H1 (cell line): ENCODE measurements at regions not wholly inside any gene's neighbourhood (a gene's known extent, or its start where the extent isn't known, plus 50 kb on each side); places are given as distances from the start of the nearest gene placed in this dataset.

Experiments used
- CTCF ChIA-PET: fragments of 300-600 bp; sonication (Branson Sonifier 250); formaldehyde crosslinking; loops from one replicate; lab custom pipeline; 2021; ENCODE audit not compliant: partially characterized antibody; lab: Charles Lee
- POLR2A ChIA-PET: fragments of 300-600 bp; sonication (Branson Sonifier 250); formaldehyde crosslinking; loops from one replicate; lab custom pipeline; 2021; ENCODE audit warnings: inconsistent platforms; ENCODE audit not compliant: partially characterized antibody; lab: Charles Lee
- DNase-seq, 2 experiments: peaks; one replicate each; pipeline versions ENCODE4 v3.0.0 to v3.0.0-alpha.2; 2010 to 2022; ENCODE audit warnings: low spot score in 2 of 2, low read depth in 1 of 2, mixed read lengths in 1 of 2
- FAIRE-seq: peaks from 2 replicates; lab custom pipeline; 2011; peaks lifted over from hg19 to GRCh38; lab: Jason Lieb, UNC
- H2AFZ ChIP-seq: 2 replicates; pipeline ENCODE4 v1.8.1; 2012; ENCODE audit warnings: low read length, inconsistent platforms
- H2AK5ac ChIP-seq: 2 replicates; pipeline ENCODE4 v1.6.1; 2013; ENCODE audit warnings: low read depth, low read length
- H2BK120ac ChIP-seq: replicated peaks from 2 replicates; pipeline ENCODE3; 2013; ENCODE audit warnings: low read depth, low read length, inconsistent platforms
- H2BK12ac ChIP-seq: 2 replicates; pipeline ENCODE4 v1.6.1; 2013; ENCODE audit warnings: low read depth, low read length
- H2BK15ac ChIP-seq: 2 replicates; pipeline ENCODE4 v1.6.1; 2013; ENCODE audit warnings: low read length
- H2BK20ac ChIP-seq: 2 replicates; pipeline ENCODE4 v1.6.1; 2013; ENCODE audit warnings: low read length
- H2BK5ac ChIP-seq: 2 replicates; pipeline ENCODE4 v1.6.1; 2013; ENCODE audit warnings: low read depth, low read length
- H3K14ac ChIP-seq: 2 replicates; pipeline ENCODE4 v1.6.1; 2013; ENCODE audit warnings: inconsistent platforms; ENCODE audit not compliant: insufficient read length
- H3K18ac ChIP-seq: 2 replicates; pipeline ENCODE4 v1.6.1; 2013; ENCODE audit warnings: low read length; ENCODE audit errors: extremely low read depth
- H3K23ac ChIP-seq: 2 replicates; pipeline ENCODE4 v1.6.1; 2013; ENCODE audit warnings: inconsistent platforms; ENCODE audit not compliant: insufficient read length
- H3K23me2 ChIP-seq: 2 replicates; pipeline ENCODE4 v1.6.1; 2013; ENCODE audit warnings: low read depth, low read length
- H3K27ac ChIP-seq: 2 replicates; pipeline ENCODE4 v1.6.1; 2011; ENCODE audit warnings: low read depth, low read length, inconsistent platforms
- H3K27me3 ChIP-seq, 4 experiments: replicated peaks in 1 of 4; 1 replicate in 1 of 4; 2 replicates in 3 of 4; pipeline versions ENCODE4 v1.6.1 to v1.8.1; 2011 to 2013; ENCODE audit warnings: low read length in 3 of 4, mild to moderate bottlenecking in 3 of 4, inconsistent platforms in 2 of 4, mixed read lengths in 2 of 4, moderate library complexity in 1 of 4; ENCODE audit not compliant: control insufficient read depth in 3 of 4, insufficient read depth in 3 of 4; ENCODE audit errors: extremely low read depth in 1 of 4
- H3K36me3 ChIP-seq, 4 experiments: 2 replicates each; pipeline versions ENCODE4 v1.6.1 to v1.8.1; 2011 to 2013; ENCODE audit warnings: mild to moderate bottlenecking in 4 of 4, low read length in 3 of 4, moderate library complexity in 2 of 4, control low read depth in 1 of 4, inconsistent platforms in 1 of 4; ENCODE audit not compliant: insufficient read depth in 4 of 4, control insufficient read depth in 2 of 4
- H3K4ac ChIP-seq: replicated peaks from 2 replicates; pipeline ENCODE3; 2013; ENCODE audit warnings: low read length, low read depth, mixed read lengths, inconsistent platforms; ENCODE audit not compliant: insufficient read length
- H3K4me1 ChIP-seq, 4 experiments: replicated peaks in 1 of 4; 1 replicate in 1 of 4; 2 replicates in 3 of 4; pipeline versions ENCODE4 v1.6.1 to v1.8.1; 2011 to 2013; ENCODE audit warnings: low read length in 3 of 4, inconsistent platforms in 2 of 4, mixed read lengths in 1 of 4; ENCODE audit not compliant: insufficient read depth in 4 of 4, control insufficient read depth in 3 of 4
- H3K4me2 ChIP-seq, 2 experiments: 2 replicates each; pipeline versions ENCODE4 v1.6.1 to v1.8.1; 2011 to 2013; ENCODE audit warnings: low read depth in 2 of 2, low read length in 2 of 2, control low read depth in 1 of 2, inconsistent platforms in 1 of 2, mild to moderate bottlenecking in 1 of 2; ENCODE audit not compliant: insufficient read depth in 1 of 2
- H3K4me3 ChIP-seq, 4 experiments: fragments of 200-600, 300-600 bp in 1 of 4; sonication (generic), shearing (Covaris generic), sonication (Bioruptor Twin) in 1 of 4; 2 replicates each; pipeline versions ENCODE4 v1.5.1 to v1.8.1; 2011 to 2016; ENCODE audit warnings: low read length in 4 of 4, low read depth in 3 of 4, control low read depth in 2 of 4, inconsistent platforms in 2 of 4, mild to moderate bottlenecking in 2 of 4, mixed read lengths in 1 of 4, moderate library complexity in 1 of 4; ENCODE audit not compliant: insufficient read depth in 2 of 4; ENCODE audit errors: extremely low read depth in 1 of 4
- H3K56ac ChIP-seq: replicated peaks from 2 replicates; pipeline ENCODE3; 2013; ENCODE audit warnings: low read depth, mild to moderate bottlenecking, mixed read lengths, low read length, inconsistent platforms; ENCODE audit not compliant: insufficient read length
- H3K79me1 ChIP-seq: 2 replicates; pipeline ENCODE4 v1.6.1; 2013; ENCODE audit warnings: low read depth, low read length, control low read depth
- H3K79me2 ChIP-seq, 2 experiments: 2 replicates each; pipeline versions ENCODE4 v1.6.1 to v1.8.1; 2012 to 2013; ENCODE audit warnings: low read length in 2 of 2, mild to moderate bottlenecking in 2 of 2, inconsistent platforms in 1 of 2; ENCODE audit not compliant: insufficient read depth in 2 of 2, control insufficient read depth in 1 of 2
- H3K9ac ChIP-seq, 4 experiments: replicated peaks in 1 of 4; 1 replicate in 1 of 4; 2 replicates in 3 of 4; pipeline versions ENCODE4 v1.6.1 to v1.8.1; 2011 to 2013; ENCODE audit warnings: low read depth in 3 of 4, low read length in 3 of 4, control low read depth in 2 of 4, mild to moderate bottlenecking in 2 of 4, moderate library complexity in 2 of 4, inconsistent platforms in 1 of 4; ENCODE audit errors: extremely low read depth in 1 of 4
- H3K9me3 ChIP-seq, 2 experiments: 2 replicates each; pipeline versions ENCODE4 v1.6.1 to v1.8.1; 2012 to 2013; ENCODE audit warnings: mild to moderate bottlenecking in 2 of 2, moderate library complexity in 2 of 2, control low read depth in 1 of 2, inconsistent platforms in 1 of 2, low read depth in 1 of 2, low read length in 1 of 2, mixed read lengths in 1 of 2; ENCODE audit not compliant: insufficient read depth in 2 of 2
- H4K20me1 ChIP-seq, 2 experiments: replicated peaks in 1 of 2; 2 replicates each; pipeline versions ENCODE3 to v1.8.1; 2011 to 2013; ENCODE audit warnings: inconsistent platforms in 2 of 2, low read length in 2 of 2, mild to moderate bottlenecking in 1 of 2; ENCODE audit not compliant: insufficient read depth in 2 of 2, control insufficient read depth in 1 of 2
- H4K5ac ChIP-seq: 2 replicates; pipeline ENCODE4 v1.6.1; 2013; ENCODE audit warnings: low read length, low read depth, mixed read lengths, inconsistent platforms; ENCODE audit not compliant: insufficient read length
- H4K8ac ChIP-seq: 2 replicates; pipeline ENCODE4 v1.8.0; 2013; ENCODE audit warnings: mild to moderate bottlenecking, moderate library complexity, low read length, inconsistent platforms; ENCODE audit not compliant: insufficient read depth; ENCODE audit errors: extremely low read depth
- H4K91ac ChIP-seq: replicated peaks from 2 replicates; pipeline ENCODE3; 2013; ENCODE audit warnings: low read length, mixed read lengths, inconsistent platforms; ENCODE audit not compliant: insufficient read length
- CBX8 ChIP-seq: fragments of 300-800, 300-1000 bp; sonication (generic); IDR thresholded peaks from 2 replicates; pipeline ENCODE4 v1.7.1; 2016; ENCODE audit warnings: low read depth, low read length, borderline replicate concordance
- FOSL1 ChIP-seq: IDR thresholded peaks from 2 replicates; pipeline ENCODE4 v1.6.1; 2011; ENCODE audit warnings: mild to moderate bottlenecking, low read depth, low read length, moderate library complexity; ENCODE audit not compliant: insufficient read depth
- HDAC6 ChIP-seq: IDR thresholded peaks from one replicate; pipeline ENCODE4 v1.7.1; 2012; ENCODE audit warnings: low read depth, mild to moderate bottlenecking, inconsistent platforms, low read length, moderate library complexity
- MAFK ChIP-seq: IDR thresholded peaks from 2 replicates; pipeline ENCODE4 v1.6.1; 2012; ENCODE audit warnings: low read depth, mild to moderate bottlenecking, improper control_type of control experiment, low read length
- RXRA ChIP-seq: IDR thresholded peaks from 2 replicates; pipeline ENCODE4 v1.6.1; 2011; ENCODE audit warnings: low read depth, mild to moderate bottlenecking, low read length, moderate library complexity; ENCODE audit not compliant: insufficient read depth
- USF2 ChIP-seq: IDR thresholded peaks from 2 replicates; pipeline ENCODE4 v1.6.1; 2011; ENCODE audit warnings: low read length, improper control_type of control experiment
- YY1 ChIP-seq: IDR thresholded peaks from 2 replicates; pipeline ENCODE4 v1.6.1; 2011; ENCODE audit warnings: low read depth, mild to moderate bottlenecking, low read length
- WGBS, 2 experiments: shearing (Covaris generic) in 1 of 2; methylation state at CpG; one replicate each; pipeline versions ENCODE4 v1.1.6 to v1.1.7; 2013 to 2015; ENCODE audit warnings: low lambda C conversion rate in 2 of 2, mixed read lengths in 2 of 2, inconsistent platforms in 1 of 2, low coverage in 1 of 2, missing lambda C conversion rate in 1 of 2; ENCODE audit not compliant: insufficient replicate concordance in 2 of 2, insufficient coverage in 1 of 2, insufficient read length in 1 of 2; ENCODE audit errors: extremely low coverage in 1 of 2, missing lambda C conversion rate in 1 of 2; 5-methylcytosine and 5-hydroxymethylcytosine counted together

DNA sequence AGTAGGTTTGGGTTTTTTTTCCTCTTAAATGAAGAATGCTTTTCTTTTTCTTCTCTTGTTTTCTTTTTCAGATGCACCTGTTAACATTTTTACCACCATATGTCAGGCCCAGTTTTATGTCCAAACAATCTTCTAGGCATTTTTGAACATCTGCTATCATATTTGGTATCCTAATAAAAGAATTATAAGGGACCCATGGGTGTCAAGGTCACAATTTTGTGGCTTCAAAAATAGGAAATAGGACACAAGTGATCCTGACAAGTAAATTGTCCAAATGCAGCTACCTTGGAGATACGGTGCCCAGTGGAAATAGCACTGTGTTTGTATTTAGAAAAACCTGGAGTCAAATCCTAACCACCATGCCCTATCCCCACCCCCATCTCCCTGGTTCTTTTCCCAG lies 270.3 kb downstream of the MZT1 start:
- H3K27ac ChIP-seq: no peak overlapping the region
- peaks cover 0 to 2% (median 0%) of the 10 kb centered on the region in 4 experiments; a peak in 2 of 7 replicates for H3K4me1 ChIP-seq
- H4K20me1 ChIP-seq: no peaks in the 10 kb centered on the region
- no peaks in the 10 kb centered on the region for H3K79me1 ChIP-seq
- no peak overlapping the region for H4K8ac ChIP-seq
- no peak overlapping the region for H3K4ac ChIP-seq
- FAIRE-seq: no peak
- H3K9ac ChIP-seq: no peak overlapping the region
- H3K14ac ChIP-seq: no peak overlapping the region
- H3K79me2 ChIP-seq: no peaks in the 10 kb centered on the region
- no peak overlapping the region for H4K91ac ChIP-seq
- H3K36me3 ChIP-seq: no peaks in the 10 kb centered on the region
- no peaks in the 10 kb centered on the region for H3K27me3 ChIP-seq
- no peak overlapping the region for H2BK15ac ChIP-seq
- no peak overlapping the region for H2BK12ac ChIP-seq
- H3K23ac ChIP-seq: no peak overlapping the region
- no peak overlapping the region for H4K5ac ChIP-seq
- TF ChIP-seq USF2: no peak
- TF ChIP-seq YY1: no peak
- no peak for TF ChIP-seq FOSL1
- TF ChIP-seq HDAC6: no peak
- TF ChIP-seq RXRA: no peak
- no peak for TF ChIP-seq CBX8
- no peak for TF ChIP-seq MAFK
- TF ChIP-seq, all 59 proteins: peak for 0
- CTCF ChIA-PET: interaction anchor here (1.5 to 2.6 kb wide), 3 partner anchors 12 to 109 kb away, joined by 5 to 9 read pairs (median 5); no protein-coding TSS in a partner anchor
- no peak for DNase-seq
- WGBS, 2 experiments: 85% methylated on average over 1 of the region's 1 CpG; no CpG with 5 or more reads in 1 of the 2 experiments
- Histone ChIP-seq H2AK5ac (no peak overlapping the region), H2BK5ac (no peak overlapping the region), H3K4me2 (no peak overlapping the region), H3K56ac (no peak overlapping the region), H2AFZ (no peak overlapping the region), H3K4me3 (no peak overlapping the region), H2BK20ac (no peak overlapping the region), H3K23me2 (no peaks in the 10 kb centered on the region), H2BK120ac (no peak overlapping the region), H3K9me3 (no peaks in the 10 kb centered on the region), H3K18ac (no peak overlapping the region)
- POLR2A ChIA-PET: no interaction called here
